IMR-90 (cell line): ENCODE measurements at regions not wholly inside any gene's neighbourhood (a gene's known extent, or its start where the extent isn't known, plus 50 kb on each side); places are given as distances from the start of the nearest gene placed in this dataset.
A peak's percentile ranks its signal among the peaks of the same experiment; 100 is the strongest.

Source experiments
- ATAC-seq: fragments of 200-7000 bp; cut with Tn5 transposase; 2 replicates; pipeline ENCODE4 v1.9.1; 2020; ENCODE audit warnings: low read depth, mild to moderate bottlenecking, moderate library complexity
- BruUV-seq: library from RNA; stranded (reverse); fragments of 400-500 nt; replicated peaks from 2 replicates; lab custom pipeline; 2021; lab: Mats Ljungman, UMichigan
- CTCF ChIA-PET: fragments of 300-600 bp; formaldehyde crosslinking; extraction: SDS; loops from one replicate; lab custom pipeline; 2021; ENCODE audit warnings: antibody characterized with exemption; lab: Yijun Ruan, JAX
- POLR2A ChIA-PET: fragments of 300-600 bp; sonication (Branson Sonifier 250); formaldehyde crosslinking; loops from one replicate; lab custom pipeline; 2022; ENCODE audit warnings: antibody characterized with exemption; ENCODE audit not compliant: unreplicated experiment; lab: Charles Lee
- DNase-seq: peaks from one replicate; pipeline ENCODE4 v3.0.0; 2013
- H2AFZ ChIP-seq: replicated peaks from 2 replicates; pipeline ENCODE3; 2013; ENCODE audit warnings: low read length, mild to moderate bottlenecking; ENCODE audit not compliant: poor library complexity
- H2AK5ac ChIP-seq: 2 replicates; pipeline ENCODE4 v1.6.1; 2013; ENCODE audit warnings: low read depth, low read length, inconsistent platforms
- H2AK9ac ChIP-seq: replicated peaks from 2 replicates; pipeline ENCODE3; 2013; ENCODE audit warnings: mild to moderate bottlenecking, low read depth, low read length, moderate library complexity; ENCODE audit not compliant: poor library complexity
- H2BK120ac ChIP-seq: 2 replicates; pipeline ENCODE4 v1.6.1; 2013; ENCODE audit warnings: low read depth, low read length, inconsistent platforms
- H2BK15ac ChIP-seq: 3 replicates; pipeline ENCODE4 v1.6.1; 2013; ENCODE audit warnings: low read depth, low read length, inconsistent platforms
- H2BK20ac ChIP-seq: 2 replicates; pipeline ENCODE4 v1.6.1; 2013; ENCODE audit warnings: low read depth, mild to moderate bottlenecking, inconsistent platforms, low read length, moderate library complexity
- H2BK5ac ChIP-seq: 2 replicates; pipeline ENCODE4 v1.6.1; 2013; ENCODE audit warnings: mild to moderate bottlenecking, low read depth, low read length, inconsistent platforms; ENCODE audit not compliant: poor library complexity, severe bottlenecking
- H3K14ac ChIP-seq: replicated peaks from 2 replicates; pipeline ENCODE4 v1.6.1; 2013; ENCODE audit warnings: low read depth, low read length, inconsistent platforms
- H3K18ac ChIP-seq: 2 replicates; pipeline ENCODE4 v1.6.1; 2013; ENCODE audit warnings: low read depth, low read length, control low read depth
- H3K23ac ChIP-seq: 2 replicates; pipeline ENCODE4 v1.6.1; 2013; ENCODE audit warnings: low read depth, low read length, inconsistent platforms
- H3K27ac ChIP-seq: 2 replicates; pipeline ENCODE4 v1.5.1; 2013; ENCODE audit warnings: mild to moderate bottlenecking, control low read depth, low read length; ENCODE audit not compliant: insufficient read depth
- H3K27me3 ChIP-seq: 2 replicates; pipeline ENCODE4 v1.6.1; 2013; ENCODE audit warnings: low read length; ENCODE audit not compliant: control insufficient read depth, insufficient read depth
- H3K36me3 ChIP-seq: 2 replicates; pipeline ENCODE4 v1.6.1; 2013; ENCODE audit warnings: low read length, mixed read lengths; ENCODE audit not compliant: control insufficient read depth, insufficient read depth
- H3K4ac ChIP-seq: 2 replicates; pipeline ENCODE4 v1.6.1; 2013; ENCODE audit warnings: low read depth, low read length, inconsistent platforms
- H3K4me1 ChIP-seq: 2 replicates; pipeline ENCODE4 v1.6.1; 2013; ENCODE audit warnings: low read length, mixed read lengths; ENCODE audit not compliant: control insufficient read depth, insufficient read depth
- H3K4me2 ChIP-seq: 2 replicates; pipeline ENCODE4 v1.6.1; 2013; ENCODE audit warnings: low read depth, mild to moderate bottlenecking, control low read depth, low read length, moderate library complexity
- H3K4me3 ChIP-seq: 2 replicates; pipeline ENCODE4 v1.5.1; 2013; ENCODE audit warnings: low read depth, mild to moderate bottlenecking, control low read depth, low read length, moderate library complexity; ENCODE audit not compliant: insufficient read depth
- H3K56ac ChIP-seq: 2 replicates; pipeline ENCODE4 v1.6.1; 2013; ENCODE audit warnings: low read length, inconsistent platforms; ENCODE audit not compliant: insufficient read depth; ENCODE audit errors: extremely low read depth
- H3K79me1 ChIP-seq, 2 experiments: 2 replicates each; pipeline ENCODE4 v1.6.1; 2013; ENCODE audit warnings: low read length in 2 of 2, inconsistent platforms in 1 of 2, low read depth in 1 of 2
- H3K9ac ChIP-seq: 2 replicates; pipeline ENCODE4 v1.6.1; 2013; ENCODE audit warnings: low read depth, low read length, control low read depth
- H3K9me1 ChIP-seq: 2 replicates; pipeline ENCODE4 v1.6.1; 2013; ENCODE audit warnings: low read length, inconsistent platforms; ENCODE audit not compliant: insufficient read depth
- H3K9me3 ChIP-seq: 2 replicates; pipeline ENCODE4 v1.6.1; 2013; ENCODE audit warnings: low read length; ENCODE audit not compliant: control insufficient read depth, insufficient read depth
- H4K20me1 ChIP-seq: 2 replicates; pipeline ENCODE4 v1.6.1; 2013; ENCODE audit warnings: low read length, inconsistent platforms; ENCODE audit not compliant: insufficient read depth
- H4K5ac ChIP-seq: 2 replicates; pipeline ENCODE4 v1.6.1; 2013; ENCODE audit warnings: mild to moderate bottlenecking, low read depth, low read length, control low read depth
- H4K8ac ChIP-seq, 2 experiments: 2 replicates each; pipeline ENCODE4 v1.6.1; 2013; ENCODE audit warnings: low read depth in 2 of 2, low read length in 2 of 2, control low read depth in 1 of 2, inconsistent platforms in 1 of 2
- H4K91ac ChIP-seq: 2 replicates; pipeline ENCODE4 v1.6.1; 2013; ENCODE audit warnings: low read depth, low read length, inconsistent platforms; ENCODE audit not compliant: insufficient read depth
- CEBPB ChIP-seq: IDR thresholded peaks from 2 replicates; pipeline ENCODE4 v1.6.1; 2012; ENCODE audit warnings: low read depth, low read length, improper control_type of control experiment
- RFX5 ChIP-seq: IDR thresholded peaks from 2 replicates; pipeline ENCODE4 v1.8.0; 2012; ENCODE audit warnings: low read depth, mild to moderate bottlenecking, low read length, moderate library complexity
- WGBS, 2 experiments: methylation state at CpG; one replicate each; pipeline versions ENCODE4 v1.1.5 to v1.1.7; 2013; ENCODE audit warnings: missing lambda C conversion rate in 2 of 2; ENCODE audit not compliant: insufficient read length in 1 of 2; ENCODE audit errors: extremely low coverage in 2 of 2; 5-methylcytosine and 5-hydroxymethylcytosine counted together
- dilution Hi-C: fragments of 300-500 bp; cut with HindIII; formaldehyde crosslinking; loops from one replicate; pipeline ENCODE4 v1.14.3; 2018; ENCODE audit warnings: low sequenced_read_pairs; ENCODE audit not compliant: unreplicated experiment
- in situ Hi-C: fragments of 300-500 bp; cut with MboI; formaldehyde crosslinking; loops from 3 replicates; pipeline ENCODE4 v1.14.3; 2019; ENCODE audit warnings: low sequenced_read_pairs, inconsistent platforms, mixed read lengths
- intact Hi-C: fragments of 100-400 bp; cut with micrococcal nuclease; formaldehyde crosslinking; loops from 2 replicates; pipeline ENCODE4 v1.10.0; 2022

DNA sequence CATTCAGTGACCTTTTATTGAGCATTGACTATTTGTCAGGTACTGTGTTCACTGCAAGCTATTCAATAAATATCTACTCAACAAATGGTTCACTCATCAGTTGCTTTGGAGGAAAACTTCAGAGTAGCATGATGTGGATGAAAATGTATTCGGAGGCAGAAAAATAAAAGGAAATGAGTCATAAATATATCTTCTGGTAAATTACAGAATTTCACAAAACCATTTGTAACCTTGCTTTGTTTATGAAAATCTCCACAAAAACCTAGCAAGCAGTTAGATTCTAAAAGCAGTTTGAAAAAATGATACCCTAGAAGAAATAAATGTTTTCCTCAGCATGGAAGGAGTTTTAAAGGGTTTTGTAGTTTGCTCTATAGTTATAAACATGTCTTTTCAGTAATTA, 399.6 kb downstream of the LMO7 start:
- H3K9me3 ChIP-seq, result no peaks in the 10 kb centered on the region
- peak overlapping the region; percentile 61; the same call in 1 of the 2 replicates for H3K4me2 ChIP-seq
- in situ Hi-C loops (no loop called here), intact Hi-C loops (loop anchor here (5.0 to 10.0 kb wide), 2 partner anchors 187 to 439 kb away; no protein-coding TSS in a partner anchor), dilution Hi-C loops (no loop called here)
- no peak overlapping the region for H2BK120ac ChIP-seq
- H3K4ac ChIP-seq, result no peak overlapping the region; the same call in 1 of the 2 replicates
- peak overlapping the region; percentile 48; the same call in 1 of the 2 replicates for H3K27ac ChIP-seq
- H3K14ac ChIP-seq, result no peak overlapping the region
- H3K4me1 ChIP-seq, result peaks cover 12% of the 10 kb centered on the region
- no peak overlapping the region for H3K23ac ChIP-seq
- no peak overlapping the region; a peak in 1 of 4 replicates for H4K8ac ChIP-seq
- WGBS, 2 experiments, result no CpG with 5 or more reads among the region's 1 CpG
- POLR2A ChIA-PET, result interaction anchor here (0.6 kb wide), 1 partner anchor 1391 kb away, joined by 10 read pairs; no protein-coding TSS in a partner anchor
- no TSS peak for BruUV-seq
- H3K56ac ChIP-seq, result no peak overlapping the region
- peak; percentile 36; the same call in 1 of the 2 replicates for TF ChIP-seq CEBPB
- TF ChIP-seq RFX5, result no peak
- H3K9ac ChIP-seq, result no peak overlapping the region
- peak overlapping the region; percentile 50; the same call in 1 of the 2 replicates for H4K5ac ChIP-seq
- H2AFZ ChIP-seq, result no peak overlapping the region
- H3K9me1 ChIP-seq, result no peaks in the 10 kb centered on the region
- CTCF ChIA-PET, result no interaction called here
- H2AK5ac ChIP-seq, result no peak overlapping the region
- no peaks in the 10 kb centered on the region for H3K79me1 ChIP-seq
- no peak overlapping the region for H2BK15ac ChIP-seq
- no peak overlapping the region for H4K91ac ChIP-seq
- no peak overlapping the region for H3K4me3 ChIP-seq
- H2BK5ac ChIP-seq, result peak overlapping the region; percentile 85
- peak overlapping the region; percentile 87 for H3K18ac ChIP-seq
- H2BK20ac ChIP-seq, result peak overlapping the region; percentile 7; the same call in 1 of the 2 replicates
- peak; percentile 60 for ATAC-seq
- no peaks in the 10 kb centered on the region for H3K36me3 ChIP-seq
- peak; percentile 74 for DNase-seq
- H3K27me3 ChIP-seq, result no peaks in the 10 kb centered on the region
- no peaks in the 10 kb centered on the region for H4K20me1 ChIP-seq
- no peak overlapping the region for H2AK9ac ChIP-seq
